Loucy (cell line): ENCODE measurements at regions not wholly inside any gene's neighbourhood (a gene's known extent, or its start where the extent isn't known, plus 50 kb on each side); places are given as distances from the start of the nearest gene placed in this dataset.

Experiments used
- EZH2phosphoT487 ChIP-seq: fragments of 200-600 bp; IDR thresholded peaks from 2 replicates; pipeline ENCODE4 v1.6.1; 2018; ENCODE audit warnings: antibody characterized with exemption, mild to moderate bottlenecking, moderate library complexity, borderline replicate concordance
- TF ChIP-seq, protein P1 (sequence below): fragments of 200-600 bp; sonication (generic); conservative IDR thresholded peaks from 2 replicates; pipeline ENCODE4 v1.5.1; 2014; ENCODE audit warnings: mild to moderate bottlenecking, antibody characterized with exemption, low read length

DNA sequence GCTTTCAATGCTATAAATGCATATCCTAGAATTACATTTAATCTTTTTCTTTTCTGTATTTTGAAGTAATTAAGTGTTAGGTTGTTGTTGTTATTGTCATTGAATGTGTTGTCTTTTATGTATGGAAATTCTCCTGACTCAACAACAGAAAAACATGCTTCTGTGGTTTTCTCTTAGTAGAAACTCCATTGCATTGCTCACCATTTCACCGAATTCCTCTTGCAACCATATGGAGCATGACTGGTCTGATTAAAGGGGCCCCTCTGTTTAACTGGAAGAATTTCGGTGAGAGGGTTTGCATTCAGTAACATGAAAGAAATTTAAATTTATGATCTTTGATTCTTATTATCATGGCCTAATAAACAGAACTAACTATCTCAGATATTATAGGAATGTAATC lies 454.3 kb upstream of the JARID2 start:
- TF ChIP-seq, protein P1, sequence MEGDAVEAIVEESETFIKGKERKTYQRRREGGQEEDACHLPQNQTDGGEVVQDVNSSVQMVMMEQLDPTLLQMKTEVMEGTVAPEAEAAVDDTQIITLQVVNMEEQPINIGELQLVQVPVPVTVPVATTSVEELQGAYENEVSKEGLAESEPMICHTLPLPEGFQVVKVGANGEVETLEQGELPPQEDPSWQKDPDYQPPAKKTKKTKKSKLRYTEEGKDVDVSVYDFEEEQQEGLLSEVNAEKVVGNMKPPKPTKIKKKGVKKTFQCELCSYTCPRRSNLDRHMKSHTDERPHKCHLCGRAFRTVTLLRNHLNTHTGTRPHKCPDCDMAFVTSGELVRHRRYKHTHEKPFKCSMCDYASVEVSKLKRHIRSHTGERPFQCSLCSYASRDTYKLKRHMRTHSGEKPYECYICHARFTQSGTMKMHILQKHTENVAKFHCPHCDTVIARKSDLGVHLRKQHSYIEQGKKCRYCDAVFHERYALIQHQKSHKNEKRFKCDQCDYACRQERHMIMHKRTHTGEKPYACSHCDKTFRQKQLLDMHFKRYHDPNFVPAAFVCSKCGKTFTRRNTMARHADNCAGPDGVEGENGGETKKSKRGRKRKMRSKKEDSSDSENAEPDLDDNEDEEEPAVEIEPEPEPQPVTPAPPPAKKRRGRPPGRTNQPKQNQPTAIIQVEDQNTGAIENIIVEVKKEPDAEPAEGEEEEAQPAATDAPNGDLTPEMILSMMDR = no peak
- TF ChIP-seq EZH2phosphoT487 = no peak
